ENCODE measurements at regions not wholly inside any gene's neighbourhood (a gene's known extent, or its start where the extent isn't known, plus 50 kb on each side); places are given as distances from the start of the nearest gene placed in this dataset.

- H2BK12ac ChIP-seq (ENCODE audit: low read depth, low read length) = no peak overlapping the region
- no peak overlapping the region for H3K9ac ChIP-seq (replicated peaks in 1 of 4; ENCODE audit: extremely low read depth in 1 of 4, low read depth in 3 of 4, low read length in 3 of 4)
- 82% methylated on average over 1 of the region's 1 CpG; no CpG with 5 or more reads in 1 of the 2 experiments for WGBS, 2 experiments (ENCODE audit: extremely low coverage in 1 of 2, insufficient coverage in 1 of 2, insufficient read length in 1 of 2, insufficient replicate concordance in 2 of 2, low coverage in 1 of 2, low lambda C conversion rate in 2 of 2, missing lambda C conversion rate in 1 of 2)
- H2AK5ac ChIP-seq (ENCODE audit: low read depth, low read length) = no peak overlapping the region
- no peak overlapping the region for H2BK5ac ChIP-seq (ENCODE audit: low read depth, low read length)
- H3K4ac ChIP-seq (replicated peaks; ENCODE audit: insufficient read length, low read depth, low read length) = no peak overlapping the region
- no peak overlapping the region for H2BK15ac ChIP-seq (ENCODE audit: low read length)
- no peak overlapping the region for H3K14ac ChIP-seq (ENCODE audit: insufficient read length)
- TF ChIP-seq ASH2L (IDR thresholded peaks at IDR 0.05; ENCODE audit: low read length) = no peak
- TF ChIP-seq PHF8 (conservative IDR thresholded peaks at IDR 0.05; ENCODE audit: low read depth, low read length) = no peak
- no peak for TF ChIP-seq POU5F1 (IDR thresholded peaks at IDR 0.05; ENCODE audit: low read depth, low read length)
- TF ChIP-seq RXRA (IDR thresholded peaks at IDR 0.05; ENCODE audit: insufficient read depth, low read depth, low read length) = no peak
- no peak for TF ChIP-seq HDAC2 (IDR thresholded peaks at IDR 0.05; ENCODE audit: borderline replicate concordance in 1 of 2, low read depth in 2 of 2, low read length in 2 of 2)
- no peak for TF ChIP-seq E2F6 (IDR thresholded peaks at IDR 0.05)
- TF ChIP-seq YY1 (IDR thresholded peaks at IDR 0.05; ENCODE audit: low read depth, low read length) = no peak
- no peak for TF ChIP-seq RFX5 (IDR thresholded peaks at IDR 0.05; ENCODE audit: borderline replicate concordance, low read depth, low read length)
- no peak for TF ChIP-seq SP1 (IDR thresholded peaks at IDR 0.05; ENCODE audit: low read depth, low read length)
- no peak for TF ChIP-seq HDAC6 (IDR thresholded peaks at IDR 0.05; ENCODE audit: low read depth, low read length)
- H3K4me1 ChIP-seq (replicated peaks in 1 of 4; ENCODE audit: control insufficient read depth in 3 of 4, insufficient read depth in 4 of 4, low read length in 3 of 4) = no peaks in the 10 kb centered on the region
- no peak overlapping the region for H3K27ac ChIP-seq (ENCODE audit: low read depth, low read length)
- no peak overlapping the region for H3K4me2 ChIP-seq (ENCODE audit: insufficient read depth in 1 of 2, low read depth in 2 of 2, low read length in 2 of 2)
- FAIRE-seq (no peak), DNase-seq (ENCODE audit: low read depth in 1 of 2, low spot score in 2 of 2) (no peak)
- no peak overlapping the region for H4K8ac ChIP-seq (ENCODE audit: extremely low read depth, insufficient read depth, low read length)
- H4K5ac ChIP-seq (ENCODE audit: insufficient read length, low read depth, low read length) = no peak overlapping the region
- H3K56ac ChIP-seq (replicated peaks; ENCODE audit: insufficient read length, low read depth, low read length) = no peak overlapping the region
- H3K18ac ChIP-seq (ENCODE audit: extremely low read depth, low read length) = no peak overlapping the region
- H4K91ac ChIP-seq (replicated peaks; ENCODE audit: insufficient read length, low read length) = no peak overlapping the region
- H3K36me3 ChIP-seq (ENCODE audit: control insufficient read depth in 2 of 4, insufficient read depth in 4 of 4, low read length in 3 of 4) = no peaks in the 10 kb centered on the region
- no peaks in the 10 kb centered on the region for H3K79me1 ChIP-seq (ENCODE audit: low read depth, low read length)
- no peak overlapping the region for H2BK120ac ChIP-seq (replicated peaks; ENCODE audit: low read depth, low read length)
- ChIA-PET POLR2A (ENCODE audit: partially characterized antibody) (no interaction called here), CTCF (ENCODE audit: partially characterized antibody) (interaction anchor here (0.7 kb wide), 1 partner anchor 65 kb away, joined by 3 read pairs; no protein-coding TSS in a partner anchor)
- no peak overlapping the region for H2BK20ac ChIP-seq (ENCODE audit: low read length)
- no peaks in the 10 kb centered on the region for H3K79me2 ChIP-seq (ENCODE audit: control insufficient read depth in 1 of 2, insufficient read depth in 2 of 2, low read length in 2 of 2)
- H3K9me3 ChIP-seq (ENCODE audit: insufficient read depth in 2 of 2, low read depth in 1 of 2, low read length in 1 of 2) = no peaks in the 10 kb centered on the region
- H3K23me2 ChIP-seq (ENCODE audit: low read depth, low read length) = no peaks in the 10 kb centered on the region
- no peaks in the 10 kb centered on the region for H3K27me3 ChIP-seq (replicated peaks in 1 of 4; ENCODE audit: control insufficient read depth in 3 of 4, extremely low read depth in 1 of 4, insufficient read depth in 3 of 4, low read length in 3 of 4)
- H3K4me3 ChIP-seq (ENCODE audit: extremely low read depth in 1 of 4, insufficient read depth in 2 of 4, low read depth in 3 of 4, low read length in 4 of 4) = no peak overlapping the region
- H3K23ac ChIP-seq (ENCODE audit: insufficient read length) = no peak overlapping the region
- no peaks in the 10 kb centered on the region for H4K20me1 ChIP-seq (replicated peaks in 1 of 2; ENCODE audit: control insufficient read depth in 1 of 2, insufficient read depth in 2 of 2, low read length in 2 of 2)
- no peak overlapping the region for H2AFZ ChIP-seq (ENCODE audit: low read length)
Observed at GRCh38 chr6:120395330-120395729, 939.0 kb downstream of the TBC1D32 start.
